NCI-H774 (cell line): ENCODE measurements at regions not wholly inside any gene's neighbourhood (a gene's known extent, or its start where the extent isn't known, plus 50 kb on each side); places are given as distances from the start of the nearest gene placed in this dataset.
"Not testable (repeated sequence)": the region's sequence is repeated elsewhere in the genome, so short reads cannot be mapped to it uniquely, and the experiment has no call there.

Experiments used
- DNase-seq: peaks from one replicate; lab custom pipeline; 2025; lab: John Stamatoyannopoulos, UW

GRCh38 chr10:21055339-21056135 lies 158.4 kb upstream of the NEBL start:
- no peak for DNase-seq

DNA sequence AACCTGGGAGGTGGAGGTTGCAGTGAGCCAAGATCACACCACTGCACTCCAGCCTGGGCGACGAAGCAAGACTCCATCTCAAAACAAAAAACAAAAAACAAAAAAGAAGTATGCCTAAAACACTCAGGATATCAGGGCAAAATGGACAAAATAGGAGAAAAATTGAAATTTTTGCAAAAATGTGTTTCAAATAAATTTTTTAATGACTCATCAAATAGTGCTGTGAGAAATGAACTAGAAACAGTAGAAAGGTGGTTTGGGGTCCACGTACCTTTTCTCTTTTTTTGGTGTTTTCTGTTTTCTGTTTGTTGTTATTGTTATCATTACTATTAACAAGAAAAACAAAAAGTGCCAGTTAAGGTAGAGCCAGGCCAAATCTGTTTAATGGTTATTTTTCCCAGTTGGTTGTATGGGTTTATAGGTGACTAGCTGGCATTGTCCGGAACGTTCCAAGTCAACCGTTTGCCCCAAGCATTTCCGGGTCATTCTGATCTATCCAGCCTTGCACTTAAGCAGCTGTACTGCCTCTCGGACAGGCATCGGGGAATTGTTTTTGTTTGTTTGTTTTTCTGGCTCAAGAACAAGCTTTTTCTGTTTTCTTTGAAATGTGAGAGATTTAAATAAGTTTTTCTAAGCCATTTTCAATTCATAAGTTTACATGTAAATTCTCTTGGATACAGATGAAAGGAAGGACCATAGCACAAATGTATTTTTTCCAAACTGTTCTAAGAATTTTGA lies 157.0 kb upstream of the NEBL start:
- no peak for DNase-seq

DNA sequence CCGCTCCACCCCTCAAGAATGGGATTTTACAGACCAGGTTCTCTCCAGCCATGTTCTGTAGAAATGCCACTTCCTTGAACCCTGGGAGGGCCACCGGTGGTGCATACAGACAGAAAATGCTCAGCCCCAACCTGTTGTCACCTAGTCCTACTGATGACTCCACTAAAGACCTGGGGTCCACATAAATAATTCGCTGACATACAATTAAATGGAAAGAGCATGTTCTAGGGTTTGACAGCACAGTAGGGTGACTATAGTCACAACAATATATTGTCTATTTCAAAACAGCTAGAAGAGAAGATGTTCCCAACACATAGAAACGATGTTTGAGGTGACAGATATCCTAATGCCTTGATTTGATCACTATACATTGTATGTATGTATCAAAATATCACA lies 155.6 kb upstream of the NEBL start:
- DNase-seq: no peak

GRCh38 chr10:21052072-21052708 lies 155.1 kb upstream of the NEBL start:
- no peak for DNase-seq

DNA sequence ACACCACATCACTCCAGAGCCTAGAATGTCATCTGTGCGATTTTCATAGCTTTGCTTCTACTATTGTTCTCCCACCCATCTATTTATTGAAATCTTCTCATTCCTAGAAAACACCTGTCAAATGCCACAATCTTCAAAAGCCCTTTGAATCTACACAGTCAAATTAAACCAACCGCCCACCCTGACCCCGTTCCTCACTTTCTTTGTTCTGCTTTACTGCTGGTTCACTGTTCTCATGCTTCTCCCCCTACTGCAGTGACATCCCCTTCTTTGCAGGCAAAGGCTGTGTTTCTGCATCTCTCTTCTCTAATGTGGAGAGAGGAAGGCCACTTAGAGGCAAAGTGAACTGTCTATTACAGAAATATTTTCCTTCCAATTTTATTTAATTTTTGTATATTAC lies 152.4 kb upstream of the NEBL start:
- DNase-seq: no peak

GRCh38 chr10:21048068-21048467 lies 151.0 kb upstream of the NEBL start:
- DNase-seq: no peak

DNA sequence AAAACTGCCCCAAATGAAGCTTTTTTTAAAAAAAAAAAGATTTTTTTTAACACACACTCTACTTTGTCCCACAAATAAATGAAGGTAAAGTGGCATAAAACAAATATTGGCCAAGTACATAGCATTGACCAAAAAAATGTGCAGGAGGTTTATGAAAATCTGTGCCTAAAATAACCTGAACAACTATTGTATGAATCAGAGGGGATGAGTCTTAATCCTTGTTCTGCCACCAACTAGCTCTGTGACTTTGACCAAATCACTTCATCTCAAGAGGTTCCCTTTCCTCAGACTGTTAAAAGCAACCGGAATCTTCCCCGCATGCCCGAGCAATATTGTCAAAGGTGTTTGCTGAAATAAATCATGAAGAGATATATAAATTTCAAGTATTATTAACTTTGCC lies 150.4 kb upstream of the NEBL start:
- no peak for DNase-seq

GRCh38 chr10:21047096-21047495 lies 150.0 kb upstream of the NEBL start:
- no peak for DNase-seq

GRCh38 chr10:21043044-21043443 lies 145.9 kb upstream of the NEBL start:
- no peak for DNase-seq

GRCh38 chr10:21042536-21042935 lies 145.4 kb upstream of the NEBL start:
- no peak for DNase-seq

GRCh38 chr10:21041763-21042458 lies 144.8 kb upstream of the NEBL start:
- no peak for DNase-seq

- no peak for DNase-seq
These were observed 142.6 kb upstream of the NEBL start for GRCh38 chr10:21039721-21040120.

DNA sequence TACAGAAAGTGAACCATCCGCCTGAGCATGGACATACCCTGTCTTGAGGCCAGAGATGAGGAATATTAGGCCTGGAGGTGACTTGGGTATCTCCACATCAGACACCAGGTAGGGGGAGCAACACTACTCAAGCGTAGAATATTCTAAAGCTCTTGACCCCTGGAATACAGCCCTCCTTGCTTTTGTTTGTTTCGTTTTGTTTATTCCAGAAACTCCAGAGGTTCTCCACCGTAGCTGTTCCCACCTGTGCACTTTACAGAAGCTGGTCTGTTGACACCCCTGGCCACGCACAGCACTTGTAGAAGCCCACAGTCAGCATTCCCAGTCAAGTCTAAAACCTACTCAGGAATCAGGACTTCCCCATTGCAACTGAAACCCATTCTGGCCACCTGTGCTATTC lies 139.6 kb upstream of the NEBL start:
- no peak for DNase-seq

DNA sequence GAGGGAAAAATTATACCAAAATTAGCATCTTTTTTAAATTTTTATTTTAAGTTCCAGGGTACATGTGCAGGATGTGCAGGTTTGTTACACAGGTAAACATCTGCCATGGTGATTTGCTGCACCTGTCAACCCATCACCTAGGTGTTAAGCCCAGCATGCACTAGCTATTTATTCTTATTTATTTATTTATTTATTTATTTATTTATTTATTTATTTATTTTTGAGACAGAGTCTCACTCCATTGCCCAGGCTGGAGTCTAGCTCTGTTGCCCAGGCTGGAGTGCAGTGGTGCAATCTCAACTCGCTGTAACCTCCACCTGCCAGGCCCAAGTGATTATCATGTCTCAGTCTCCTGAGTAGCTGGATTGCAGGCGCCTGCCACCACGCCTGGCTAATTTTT lies 137.7 kb upstream of the NEBL start:
- DNase-seq: not testable (repeated sequence)

DNA sequence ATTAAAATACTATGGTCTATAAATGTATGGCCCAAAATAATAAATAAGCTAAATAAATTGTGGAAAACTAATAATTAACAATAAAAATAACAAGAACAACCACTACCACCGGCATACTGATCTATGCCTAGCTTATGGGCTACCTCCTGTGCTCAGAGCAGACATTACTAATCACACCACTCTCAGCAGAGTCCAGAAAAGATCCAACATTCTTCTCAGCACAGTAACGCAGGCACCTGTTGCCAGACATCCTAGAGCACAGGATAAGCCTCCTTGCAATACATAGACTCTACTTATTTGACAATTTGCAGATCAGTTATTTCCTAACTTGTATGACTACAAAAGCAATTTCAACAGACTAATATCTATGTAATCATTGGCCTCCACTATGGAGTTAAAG lies 137.1 kb upstream of the NEBL start:
- no peak for DNase-seq

- DNase-seq: no peak
These were observed 135.6 kb upstream of the NEBL start for GRCh38 chr10:21032587-21033319.

DNA sequence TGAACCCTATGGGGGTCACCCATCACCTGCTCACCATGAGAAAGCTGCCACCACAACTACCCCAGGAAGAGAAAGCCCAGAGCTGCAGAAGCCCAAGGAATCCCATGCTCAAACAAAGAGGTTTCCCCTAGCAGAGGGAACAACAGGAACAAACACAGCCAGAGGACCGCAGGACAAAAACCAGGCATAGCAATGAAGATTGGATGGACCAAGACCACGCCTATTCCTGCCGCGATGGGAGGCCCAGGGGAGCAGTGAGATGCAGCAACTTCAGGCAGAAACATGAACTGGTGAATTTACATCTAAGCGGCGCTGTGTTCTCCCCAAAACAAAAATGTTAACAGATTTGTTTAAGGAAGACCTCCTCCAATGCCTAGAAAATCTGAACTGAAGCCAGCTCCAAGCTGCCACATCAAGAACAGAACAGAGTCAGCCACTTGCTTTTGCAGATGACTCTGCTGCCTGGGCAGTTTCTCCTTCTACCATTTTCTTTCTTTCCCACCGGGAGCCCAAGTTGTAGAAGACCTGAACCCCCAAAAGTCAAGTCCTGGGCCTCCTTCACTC lies 134.2 kb upstream of the NEBL start:
- no peak for DNase-seq

DNA sequence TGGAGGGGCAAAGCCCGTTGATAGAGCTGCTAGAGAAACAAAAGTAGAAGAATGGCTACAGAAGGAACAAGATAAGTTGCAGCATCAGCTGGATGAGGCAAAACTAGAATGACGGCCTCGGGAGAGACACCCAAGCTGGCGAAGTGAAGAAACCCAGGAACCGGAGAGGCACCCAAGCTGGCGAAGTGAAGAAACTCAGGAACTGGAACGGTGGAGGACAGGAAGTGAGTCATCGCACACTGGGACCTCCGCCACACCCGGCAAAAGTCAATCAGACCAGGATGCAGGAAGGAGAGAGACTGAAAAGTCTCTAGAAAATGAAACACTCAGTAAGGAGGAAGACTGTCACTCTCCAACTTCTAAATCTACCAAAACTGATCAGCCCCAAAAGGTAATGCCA lies 133.0 kb upstream of the NEBL start:
- no peak for DNase-seq

GRCh38 chr10:21022821-21023220 lies 125.7 kb upstream of the NEBL start:
- DNase-seq: no peak

DNA sequence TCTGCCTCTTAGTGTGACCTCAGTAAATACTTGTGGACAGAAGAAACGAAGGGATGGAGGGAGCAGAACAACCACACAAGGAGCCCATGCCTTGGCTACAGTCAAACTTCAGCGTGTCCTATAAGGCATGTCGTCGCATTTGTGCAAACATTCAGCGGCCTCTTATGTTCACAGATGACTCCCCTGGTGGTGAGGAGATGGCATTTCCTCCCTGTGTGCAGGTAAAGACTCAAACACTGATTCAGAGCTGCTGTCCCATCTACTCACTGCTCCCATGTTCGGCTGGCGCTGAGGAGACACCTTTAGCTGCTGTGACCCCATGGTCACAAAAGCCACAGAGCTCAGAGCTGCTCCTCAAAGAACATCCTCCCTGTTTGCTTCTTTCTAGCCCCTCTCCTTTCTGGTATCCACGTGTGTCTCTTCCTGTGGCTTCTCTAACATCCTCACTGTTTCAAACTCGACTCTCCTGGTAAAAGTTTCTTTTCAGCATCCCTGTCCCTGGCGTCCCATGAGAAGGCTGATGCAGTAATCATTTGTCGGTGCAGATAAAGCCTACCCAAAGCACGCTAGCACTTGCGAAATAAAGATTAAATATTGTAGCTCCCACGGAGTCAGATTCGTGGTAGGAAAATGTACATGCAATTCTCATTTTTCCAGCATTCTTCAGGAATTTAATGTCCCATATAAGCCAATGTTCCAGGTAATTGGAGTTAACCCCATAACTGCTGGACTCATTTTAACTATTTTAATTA lies 124.9 kb upstream of the NEBL start:
- no peak for DNase-seq

DNA sequence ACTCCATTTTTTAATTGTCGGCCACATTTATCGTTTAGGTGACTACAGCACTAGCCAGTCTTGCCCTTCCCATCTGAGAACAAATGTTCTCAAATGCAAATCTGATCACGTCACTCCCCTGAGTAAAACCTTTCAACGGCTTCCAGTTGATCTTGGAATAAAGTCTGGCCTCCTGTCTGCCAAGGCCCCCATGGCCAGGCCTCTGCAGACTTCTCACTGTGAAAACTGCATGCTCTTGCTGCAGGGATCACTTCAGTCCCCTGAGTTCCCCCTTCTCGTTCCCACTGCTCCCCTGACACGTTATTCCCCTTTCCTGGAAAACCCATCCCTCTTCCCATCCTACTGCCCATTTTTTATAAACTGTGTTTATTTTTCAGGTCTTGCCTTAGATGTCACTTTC lies 124.1 kb upstream of the NEBL start:
- DNase-seq: no peak
